ENCODE measurements at regions not wholly inside any gene's neighbourhood (a gene's known extent, or its start where the extent isn't known, plus 50 kb on each side); places are given as distances from the start of the nearest gene placed in this dataset.

- DNase-seq (ENCODE audit: low spot score) = no peak
Measured at GRCh38 chr5:39606591-39606990, 181.8 kb upstream of the DAB2 start.

- DNase-seq (ENCODE audit: low spot score) = no peak
Measured at GRCh38 chr5:39605588-39606575, 181.1 kb upstream of the DAB2 start.

DNA sequence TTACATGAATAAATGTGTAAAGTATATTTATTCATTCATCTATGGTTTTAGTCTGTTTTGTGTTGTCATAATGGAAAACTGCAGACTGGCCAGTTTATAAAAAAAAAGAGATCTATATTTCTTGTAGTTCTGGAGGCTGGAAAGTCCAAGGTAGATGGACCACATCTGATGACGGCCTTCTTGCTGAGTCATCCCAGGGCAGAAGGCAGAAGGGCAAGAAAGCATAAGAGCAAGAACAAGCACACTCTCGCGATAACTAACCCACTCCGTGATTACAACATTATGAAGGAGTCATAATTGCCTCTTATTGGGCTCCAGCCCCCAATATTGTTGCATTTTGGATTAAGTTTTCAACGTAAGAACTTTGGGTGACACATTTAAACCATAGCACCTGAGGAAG, 180.4 kb upstream of the DAB2 start:
- no peak for DNase-seq (ENCODE audit: low spot score)

DNA sequence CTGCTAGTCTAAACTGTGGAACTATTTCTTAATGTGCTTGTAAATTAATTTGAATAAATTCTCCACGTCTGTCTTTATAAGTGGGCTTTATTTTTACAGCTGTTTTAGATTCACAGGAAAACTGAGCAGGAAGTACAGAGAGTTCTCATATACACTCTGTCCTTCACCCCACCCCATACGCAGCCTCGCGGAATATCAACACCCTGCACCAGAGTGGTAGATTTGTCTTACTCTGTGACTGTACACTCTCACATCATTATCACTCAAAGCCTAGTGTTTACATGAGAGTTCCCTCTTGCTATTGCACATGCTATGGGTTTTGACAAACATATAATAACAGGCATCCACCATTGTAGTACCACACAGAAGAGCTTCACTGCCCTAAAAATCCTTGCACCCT, 179.7 kb upstream of the DAB2 start:
- DNase-seq (ENCODE audit: low spot score) = no peak

GRCh38 chr5:39599721-39600431, 175.1 kb upstream of the DAB2 start:
- DNase-seq (ENCODE audit: low spot score) = no peak

GRCh38 chr5:39598661-39599248, 174.0 kb upstream of the DAB2 start:
- no peak for DNase-seq (ENCODE audit: low spot score)

DNA sequence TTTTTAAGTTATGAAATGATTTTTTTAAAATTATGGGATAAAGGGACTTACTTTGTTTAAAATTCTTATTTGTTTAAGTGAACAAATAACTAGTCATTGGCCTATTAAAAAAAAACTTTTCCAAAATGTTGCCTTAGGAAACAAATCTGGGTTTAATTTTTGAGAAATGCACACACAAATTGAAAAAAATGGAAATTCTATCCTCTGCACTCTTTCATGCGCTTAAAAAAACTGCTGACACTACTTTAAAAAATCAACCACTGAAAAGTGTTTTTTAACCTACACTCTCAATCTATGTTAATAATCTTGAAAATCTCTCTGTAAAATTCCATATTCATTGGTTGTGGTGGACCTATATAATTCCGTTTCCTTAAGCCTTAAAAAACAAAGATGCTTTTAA, 163.4 kb upstream of the DAB2 start:
- DNase-seq (ENCODE audit: low spot score) = no peak

DNA sequence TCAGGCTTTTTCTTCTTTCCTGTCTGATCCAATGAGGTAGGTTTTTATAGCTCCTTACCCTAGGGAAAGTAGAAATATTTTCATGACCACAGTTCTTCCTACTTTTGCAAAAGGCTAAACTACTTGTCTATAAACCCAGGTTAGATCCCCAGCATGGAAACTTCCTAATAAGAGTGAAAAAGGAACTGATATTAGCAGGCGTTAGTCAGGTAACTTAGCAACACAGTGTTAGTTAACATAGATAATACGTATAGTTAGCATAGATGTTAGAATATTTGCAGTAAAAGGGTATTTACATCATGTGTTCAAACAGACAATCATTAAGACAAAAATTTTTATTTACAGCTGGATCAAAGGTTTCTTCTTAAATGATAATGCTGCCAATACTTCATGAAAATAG, 162.9 kb upstream of the DAB2 start:
- DNase-seq (ENCODE audit: low spot score) = no peak

GRCh38 chr5:39586185-39586584, 161.4 kb upstream of the DAB2 start:
- DNase-seq (ENCODE audit: low spot score) = no peak

- DNase-seq (ENCODE audit: low spot score) = no peak
Measured at GRCh38 chr5:39584927-39585326, 160.1 kb upstream of the DAB2 start.

DNA sequence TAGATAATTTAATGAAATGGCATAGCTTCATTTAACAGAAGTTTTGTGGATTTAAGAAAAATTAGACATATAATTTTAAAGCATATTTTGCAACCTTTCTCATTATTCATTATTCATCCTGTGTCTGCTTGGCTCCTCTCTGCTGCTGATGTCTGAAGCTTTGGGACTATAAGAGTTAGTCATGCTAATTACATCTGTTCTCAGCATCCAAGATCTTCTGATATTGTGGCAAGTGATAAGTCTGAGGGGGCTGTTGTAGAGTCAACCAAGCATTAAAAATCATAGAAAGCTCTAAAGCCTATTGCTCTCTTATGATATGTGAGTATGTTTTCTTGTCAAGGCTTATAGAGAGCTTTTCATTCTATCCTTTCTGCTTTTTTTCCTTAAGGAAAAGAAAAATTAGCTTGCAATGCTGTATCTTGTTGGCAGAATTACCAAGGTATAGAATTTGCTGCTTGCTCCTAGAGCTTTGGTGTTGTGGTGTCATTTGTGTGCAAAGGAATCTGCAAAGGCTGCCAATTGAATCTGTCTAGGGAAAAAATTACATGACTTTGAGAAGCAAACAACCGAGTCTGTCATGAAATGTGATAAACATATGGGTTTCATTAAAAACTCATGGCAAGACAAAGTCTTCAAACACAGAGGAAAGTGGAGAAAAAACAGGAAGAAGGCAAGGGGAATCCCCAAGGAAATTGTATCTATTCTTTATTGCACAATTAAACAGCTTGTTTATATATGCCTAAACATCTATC, 156.1 kb upstream of the DAB2 start:
- no peak for DNase-seq (ENCODE audit: low spot score)

GRCh38 chr5:39579750-39580149, 155.0 kb upstream of the DAB2 start:
- no peak for DNase-seq (ENCODE audit: low spot score)

DNA sequence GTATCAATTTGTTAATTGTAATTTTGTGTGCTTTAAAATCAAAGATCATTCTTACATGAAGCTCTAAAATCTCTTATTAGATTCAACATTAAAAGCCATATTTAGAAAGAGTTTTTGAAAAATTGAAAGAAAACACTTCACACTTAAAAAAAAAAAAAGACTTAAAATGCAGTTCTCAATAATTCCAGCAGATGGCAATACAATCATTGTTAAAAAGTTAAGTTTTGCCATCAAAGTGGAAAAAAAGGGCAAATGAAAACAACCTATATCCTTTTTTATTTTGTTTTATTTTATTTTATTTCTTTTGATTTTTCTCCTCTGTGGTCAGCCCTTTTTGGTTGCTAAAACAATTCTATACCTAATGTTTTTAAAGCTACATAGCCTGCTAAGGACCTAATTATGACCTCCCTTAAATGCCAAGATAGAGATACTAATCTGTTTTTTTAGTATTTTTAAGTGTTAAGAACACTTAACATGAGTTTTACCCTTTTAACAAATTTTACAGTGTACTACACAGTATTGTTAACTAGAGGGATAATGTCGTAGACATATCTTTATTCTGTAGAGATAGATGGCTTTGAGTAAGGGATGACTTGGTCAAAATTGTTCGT, 154.2 kb upstream of the DAB2 start:
- DNase-seq (ENCODE audit: low spot score) = no peak

GRCh38 chr5:39577529-39577928, 152.7 kb upstream of the DAB2 start:
- no peak for DNase-seq (ENCODE audit: low spot score)

GRCh38 chr5:39570403-39571027, 145.7 kb upstream of the DAB2 start:
- DNase-seq (ENCODE audit: low spot score) = no peak

DNA sequence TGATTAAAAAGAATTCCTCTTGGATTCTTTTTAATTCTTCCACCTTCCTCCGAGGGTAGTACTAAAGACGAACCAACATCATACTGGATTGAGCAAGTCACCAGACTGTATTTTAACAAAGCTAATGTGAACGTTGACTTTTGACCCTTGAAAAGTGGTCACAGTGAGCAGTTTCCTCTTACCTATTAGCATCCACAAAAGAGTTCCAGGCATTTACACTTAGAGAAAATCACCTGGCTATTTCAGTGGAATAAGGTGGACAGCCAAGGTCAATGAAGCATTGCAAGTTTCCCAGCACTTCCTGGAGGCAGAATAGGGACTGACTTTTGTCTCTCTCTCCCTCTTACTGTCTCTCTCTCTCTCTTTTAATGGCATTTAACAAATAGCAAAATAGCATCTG, 145.1 kb upstream of the DAB2 start:
- DNase-seq (ENCODE audit: low spot score) = no peak

- DNase-seq (ENCODE audit: low spot score) = no peak
Measured at GRCh38 chr5:39566891-39567290, 142.1 kb upstream of the DAB2 start.

DNA sequence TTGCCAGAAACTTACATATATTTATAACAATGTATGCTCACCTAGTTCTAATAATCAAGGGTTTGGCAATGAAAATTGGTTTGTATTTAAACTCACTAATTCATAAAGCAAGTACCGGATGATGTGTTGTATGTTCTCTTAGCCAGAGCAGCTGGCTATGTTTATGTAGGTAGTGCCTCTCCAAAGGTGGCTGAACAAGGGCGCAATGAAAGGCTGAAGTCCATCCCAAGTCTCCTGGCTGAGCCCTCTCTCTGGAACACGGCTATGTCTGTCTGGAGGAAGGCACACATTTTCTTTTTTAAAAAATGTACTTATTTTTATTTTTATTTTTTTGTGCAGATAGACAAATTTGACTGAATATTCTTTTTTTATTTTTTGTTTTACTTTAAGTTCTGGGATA, 141.2 kb upstream of the DAB2 start:
- no peak for DNase-seq (ENCODE audit: low spot score)

GRCh38 chr5:39561421-39561820, 136.6 kb upstream of the DAB2 start:
- DNase-seq (ENCODE audit: low spot score) = no peak

DNA sequence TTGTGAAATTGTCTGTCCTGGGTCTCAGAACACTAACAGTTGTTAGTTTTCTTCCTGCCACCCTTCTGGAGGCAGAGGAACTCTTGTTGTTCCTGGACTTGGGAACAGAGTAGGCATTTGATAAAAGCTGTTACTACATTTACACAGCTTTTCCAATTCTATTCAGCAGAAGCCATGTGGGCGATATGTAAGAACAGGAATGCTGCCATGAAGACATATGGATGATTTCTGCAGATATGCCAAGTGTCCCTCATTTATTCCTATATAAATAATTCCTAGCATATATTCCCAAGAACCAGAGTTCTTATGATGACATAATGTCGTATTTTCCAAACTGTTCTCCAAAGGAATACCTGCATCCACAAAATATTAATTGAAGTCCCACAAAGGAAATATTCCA, 135.9 kb upstream of the DAB2 start:
- DNase-seq (ENCODE audit: low spot score) = no peak

GRCh38 chr5:39559923-39560322, 135.1 kb upstream of the DAB2 start:
- DNase-seq (ENCODE audit: low spot score) = no peak

Measured in mucosa of gallbladder (tissue), 1 donor.